GM12875 (cell line): ENCODE measurements at regions not wholly inside any gene's neighbourhood (a gene's known extent, or its start where the extent isn't known, plus 50 kb on each side); places are given as distances from the start of the nearest gene placed in this dataset.

Experiments
- H3K4me3 ChIP-seq: one replicate; pipeline ENCODE4 v1.5.1; 2011; ENCODE audit warnings: low read depth, low read length, control low read depth
- TF ChIP-seq, protein P1 (sequence below): IDR thresholded peaks from 2 replicates; pipeline ENCODE4 v1.5.1; 2011; ENCODE audit warnings: low read depth, mild to moderate bottlenecking, control low read depth, inconsistent platforms, low read length, moderate library complexity, borderline replicate concordance; ENCODE audit not compliant: insufficient read depth

DNA sequence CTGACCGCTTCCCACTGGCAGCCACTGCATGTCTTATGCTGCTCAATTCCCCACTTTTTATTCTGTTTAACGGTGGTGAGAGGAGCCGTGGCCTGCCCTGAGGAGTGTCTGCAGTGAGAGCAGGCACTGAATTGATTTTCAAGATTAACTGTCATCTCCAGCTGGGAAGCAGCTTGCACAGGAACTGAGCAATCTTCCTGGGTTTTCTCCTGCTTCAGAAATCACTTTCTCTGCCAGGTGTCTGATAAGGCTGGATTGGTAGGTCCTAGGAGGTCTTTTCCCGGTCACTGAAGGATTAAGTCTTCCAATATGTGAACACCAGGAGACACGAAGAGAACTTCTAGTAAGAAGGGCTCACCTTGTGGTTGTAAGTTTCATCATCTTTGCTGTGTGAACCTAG, 181.1 kb upstream of the RAD23B start:
- TF ChIP-seq, protein P1, sequence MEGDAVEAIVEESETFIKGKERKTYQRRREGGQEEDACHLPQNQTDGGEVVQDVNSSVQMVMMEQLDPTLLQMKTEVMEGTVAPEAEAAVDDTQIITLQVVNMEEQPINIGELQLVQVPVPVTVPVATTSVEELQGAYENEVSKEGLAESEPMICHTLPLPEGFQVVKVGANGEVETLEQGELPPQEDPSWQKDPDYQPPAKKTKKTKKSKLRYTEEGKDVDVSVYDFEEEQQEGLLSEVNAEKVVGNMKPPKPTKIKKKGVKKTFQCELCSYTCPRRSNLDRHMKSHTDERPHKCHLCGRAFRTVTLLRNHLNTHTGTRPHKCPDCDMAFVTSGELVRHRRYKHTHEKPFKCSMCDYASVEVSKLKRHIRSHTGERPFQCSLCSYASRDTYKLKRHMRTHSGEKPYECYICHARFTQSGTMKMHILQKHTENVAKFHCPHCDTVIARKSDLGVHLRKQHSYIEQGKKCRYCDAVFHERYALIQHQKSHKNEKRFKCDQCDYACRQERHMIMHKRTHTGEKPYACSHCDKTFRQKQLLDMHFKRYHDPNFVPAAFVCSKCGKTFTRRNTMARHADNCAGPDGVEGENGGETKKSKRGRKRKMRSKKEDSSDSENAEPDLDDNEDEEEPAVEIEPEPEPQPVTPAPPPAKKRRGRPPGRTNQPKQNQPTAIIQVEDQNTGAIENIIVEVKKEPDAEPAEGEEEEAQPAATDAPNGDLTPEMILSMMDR = no peak

DNA sequence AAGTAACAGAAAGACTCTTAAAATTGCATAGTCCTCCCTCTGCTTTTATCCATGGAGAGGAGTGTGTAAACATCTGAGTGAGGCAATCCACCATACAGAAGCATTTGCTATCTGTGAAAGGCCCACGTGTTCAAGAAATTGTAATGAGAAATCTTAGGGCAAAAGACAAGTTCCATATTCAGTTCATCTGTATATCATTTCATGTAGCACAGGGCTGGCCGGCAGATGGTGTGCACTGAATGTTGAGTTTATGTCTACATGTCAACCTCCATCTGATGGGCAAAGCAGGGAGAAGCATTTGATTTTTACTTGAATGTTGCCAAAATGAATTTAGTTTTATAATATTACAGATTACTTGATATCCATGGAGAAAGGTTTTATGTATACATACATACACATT, 179.5 kb upstream of the RAD23B start:
- H3K4me3 ChIP-seq = no peak overlapping the region
- TF ChIP-seq, protein P1 = no peak

More for the DNA sequence above, 181.1 kb upstream of the RAD23B start:
- no peak overlapping the region for H3K4me3 ChIP-seq

DNA sequence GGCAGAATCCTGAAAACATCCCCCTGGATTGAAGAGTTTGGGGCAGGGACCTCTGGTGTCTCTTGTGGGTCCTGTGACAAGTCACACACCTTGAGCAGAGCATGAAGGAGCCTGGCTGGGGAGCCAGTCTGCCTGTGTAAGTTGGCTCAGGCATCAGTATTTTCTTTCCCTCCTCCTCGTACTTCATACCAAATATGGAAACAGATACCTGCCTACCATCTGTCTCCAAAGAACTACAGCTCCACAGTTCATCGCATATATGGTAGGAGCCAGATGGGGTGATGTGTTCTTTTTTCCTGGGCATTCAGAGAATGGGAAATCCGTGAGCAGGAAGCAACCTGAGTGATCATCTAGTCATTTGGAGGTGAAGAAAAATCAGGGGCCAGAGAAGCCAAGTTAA, 177.3 kb upstream of the RAD23B start:
- H3K4me3 ChIP-seq = no peak overlapping the region
- TF ChIP-seq, protein P1 = no peak

DNA sequence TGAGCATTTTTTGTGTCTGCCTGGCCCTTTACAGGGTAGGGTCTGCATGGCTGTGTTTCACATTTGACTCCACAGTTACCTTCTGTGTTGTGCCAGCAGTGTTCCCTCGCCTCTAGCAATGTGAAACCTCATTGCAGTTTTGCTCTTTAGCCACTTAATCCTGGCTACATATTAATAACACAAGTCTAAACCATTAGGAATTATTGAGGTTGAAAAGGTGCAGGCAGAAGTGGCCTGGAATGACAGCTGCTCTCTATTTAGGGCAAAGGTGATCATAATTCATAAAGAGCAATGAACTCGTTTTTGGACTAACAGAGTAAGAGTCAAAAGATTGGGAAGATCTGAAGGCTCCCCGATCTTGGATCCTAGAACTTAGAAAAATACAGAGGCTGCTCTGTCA, 176.7 kb upstream of the RAD23B start:
- TF ChIP-seq, protein P1 = no peak
- H3K4me3 ChIP-seq = no peak overlapping the region

DNA sequence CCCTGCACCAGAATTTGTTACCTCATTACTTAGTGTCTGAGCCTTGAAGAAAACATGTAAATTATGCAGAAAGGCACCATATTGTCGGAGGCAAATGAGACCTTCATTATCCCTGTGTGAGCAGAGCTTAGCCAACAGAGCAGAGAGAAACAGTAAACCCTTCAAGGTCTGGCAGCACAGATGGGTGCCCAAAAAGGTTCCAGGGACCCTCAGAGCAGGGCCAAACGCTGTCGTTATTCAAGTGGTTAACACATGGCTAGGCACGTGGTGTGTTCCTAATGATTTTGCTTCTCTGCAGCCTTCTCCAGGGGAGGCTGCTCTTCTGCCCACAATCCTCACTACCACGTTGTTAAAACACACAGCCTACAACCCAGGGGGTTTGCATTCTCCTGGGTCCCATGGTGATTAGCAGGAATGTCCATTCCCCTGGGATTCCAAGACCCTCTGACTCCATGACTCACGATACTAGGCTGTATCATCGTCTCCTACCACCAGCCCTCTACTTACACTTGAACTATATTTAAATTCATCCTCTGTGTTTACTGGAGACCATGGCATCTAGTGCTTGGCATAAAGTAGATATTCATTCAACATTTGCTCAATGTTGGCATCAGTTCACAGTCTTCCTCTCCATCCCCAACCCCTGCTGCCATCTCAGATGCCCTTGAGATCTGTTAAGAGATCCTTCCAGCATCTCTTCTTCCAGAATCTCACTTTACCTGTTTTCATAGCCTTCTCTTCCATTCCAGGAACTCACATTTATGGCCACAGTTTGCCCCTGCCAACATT, 174.5 kb upstream of the RAD23B start:
- TF ChIP-seq, protein P1 = no peak
- no peak overlapping the region for H3K4me3 ChIP-seq

DNA sequence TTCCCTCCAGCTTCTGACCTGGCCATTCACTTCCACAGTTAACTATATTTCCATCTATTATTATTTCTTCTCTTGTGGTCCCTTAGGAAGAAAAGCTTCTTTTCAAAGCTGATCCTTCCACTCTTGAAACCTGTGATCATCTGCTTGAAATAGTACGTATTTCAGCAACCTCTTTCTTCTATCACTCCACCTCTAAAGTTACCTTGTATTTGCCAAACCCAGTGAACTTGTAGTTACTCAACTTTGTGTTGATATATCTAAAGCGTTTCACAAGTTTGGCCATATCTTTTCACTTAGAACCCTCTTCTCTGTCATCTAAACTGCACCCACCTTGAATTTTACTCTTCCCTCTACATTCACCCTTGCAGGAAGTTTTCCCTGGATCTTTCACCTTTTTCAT, 173.8 kb upstream of the RAD23B start:
- no peak overlapping the region for H3K4me3 ChIP-seq
- TF ChIP-seq, protein P1 = no peak

DNA sequence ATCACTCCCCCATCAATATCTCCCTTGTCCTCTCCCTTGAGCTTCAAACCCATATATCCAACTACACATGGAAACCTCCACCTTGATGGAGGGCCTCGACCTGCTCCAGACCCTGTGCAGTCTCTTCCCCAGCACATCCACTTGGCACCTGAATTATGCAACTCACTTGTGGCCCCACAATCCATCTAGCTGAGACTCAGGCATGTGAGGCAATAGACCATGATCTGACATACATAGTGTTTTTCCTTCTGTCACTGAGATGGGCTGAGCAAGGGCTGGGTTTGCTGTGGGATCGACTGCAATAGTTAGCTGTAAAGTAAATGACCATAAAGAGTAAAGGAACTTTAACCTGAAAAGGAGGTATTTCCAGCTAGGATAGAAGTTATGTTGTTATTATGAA, 172.9 kb upstream of the RAD23B start:
- no peak overlapping the region for H3K4me3 ChIP-seq
- TF ChIP-seq, protein P1 = no peak
